Ovary (tissue), 7 donors: ENCODE measurements at regions not wholly inside any gene's neighbourhood (a gene's known extent, or its start where the extent isn't known, plus 50 kb on each side); places are given as distances from the start of the nearest gene placed in this dataset.

ENCODE experiments used
- DNase-seq, 5 donors: peaks; one replicate each; pipeline ENCODE4 v3.0.0-alpha.2; 2019 to 2020
- H3K27ac ChIP-seq, 2 donors: fragments of 200-600 bp; one replicate each; pipeline versions ENCODE4 v1.5.1 to v1.8.0; 2019 to 2022
- H3K27me3 ChIP-seq: fragments of 200-600 bp; one replicate; pipeline ENCODE4 v1.8.0; 2022
- H3K36me3 ChIP-seq: fragments of 200-600 bp; sonication (generic); one replicate; pipeline ENCODE4 v1.5.1; 2019
- H3K4me1 ChIP-seq: one replicate; pipeline ENCODE4 v1.8.1; 2013; ENCODE audit warnings: mild to moderate bottlenecking, moderate library complexity; ENCODE audit not compliant: insufficient read depth
- H3K4me3 ChIP-seq: fragments of 200-600 bp; sonication (generic); one replicate; pipeline ENCODE4 v1.5.1; 2017
- H3K9me3 ChIP-seq, 2 donors: fragments of 200-600 bp in 1 of 2; sonication (generic) in 1 of 2; one replicate each; pipeline versions ENCODE4 v1.5.1 to v1.8.1; 2013 to 2019; ENCODE audit warnings: mild to moderate bottlenecking in 1 of 2, moderate library complexity in 1 of 2
- EP300 ChIP-seq: sonication (generic); formaldehyde crosslinking; IDR thresholded peaks from one replicate; pipeline ENCODE4 v1.6.1; 2017; ENCODE audit warnings: antibody characterized with exemption
- POLR2A ChIP-seq: fragments of 450-650 bp; IDR thresholded peaks from one replicate; pipeline ENCODE4 v1.6.1; 2017; ENCODE audit warnings: antibody characterized with exemption, mild to moderate bottlenecking, moderate library complexity
- WGBS, 3 donors: extraction: QIAGEN DNeasy Blood & Tissue Kit in 1 of 3; methylation state at CpG; one replicate each; pipeline versions ENCODE4 v1.1.5 to v1.1.7; 2013 to 2017; 5-methylcytosine and 5-hydroxymethylcytosine counted together
- intact Hi-C, 4 donors: fragments of 100-400 bp; cut with DNase I; formaldehyde crosslinking; loops; one replicate each; pipeline versions ENCODE4 v1.11.0 to v1.15.1; 2022 to 2023
- TF ChIP-seq, protein P1 (sequence below), 3 donors: fragments of 450-650 bp in 2 of 3; fragments of 200-600 bp in 1 of 3; IDR thresholded peaks; one replicate each; pipeline versions ENCODE4 v1.5.1 to v1.8.0; 2016 to 2022; ENCODE audit warnings: antibody characterized with exemption in 3 of 3, mild to moderate bottlenecking in 1 of 3
- donor health status: DM: no; HTN: no; CAD: no; lungs with moderate emphysema.
- donor health status: DM: no; HTN: no; CAD: no.
- donor health status: Bipolar disorder and iron deficiency.
- donor health status: DM: no; HTN: no; CAD: no.
- donor health status: DM: yes; HTN: yes; CAD: no.

- Histone ChIP-seq H3K27ac (no peak overlapping the region), H3K4me1 (no peaks in the 10 kb centered on the region), H3K4me3 (no peak overlapping the region), H3K27me3 (no peaks in the 10 kb centered on the region), H3K9me3 (no peaks in the 10 kb centered on the region), H3K36me3 (no peaks in the 10 kb centered on the region)
- no peak for DNase-seq
- intact Hi-C loops = no loop called here
- WGBS, 3 donors = 87 to 100% (median 88%) methylated on average over 1 of the region's 1 CpG
- TF ChIP-seq, protein P1, sequence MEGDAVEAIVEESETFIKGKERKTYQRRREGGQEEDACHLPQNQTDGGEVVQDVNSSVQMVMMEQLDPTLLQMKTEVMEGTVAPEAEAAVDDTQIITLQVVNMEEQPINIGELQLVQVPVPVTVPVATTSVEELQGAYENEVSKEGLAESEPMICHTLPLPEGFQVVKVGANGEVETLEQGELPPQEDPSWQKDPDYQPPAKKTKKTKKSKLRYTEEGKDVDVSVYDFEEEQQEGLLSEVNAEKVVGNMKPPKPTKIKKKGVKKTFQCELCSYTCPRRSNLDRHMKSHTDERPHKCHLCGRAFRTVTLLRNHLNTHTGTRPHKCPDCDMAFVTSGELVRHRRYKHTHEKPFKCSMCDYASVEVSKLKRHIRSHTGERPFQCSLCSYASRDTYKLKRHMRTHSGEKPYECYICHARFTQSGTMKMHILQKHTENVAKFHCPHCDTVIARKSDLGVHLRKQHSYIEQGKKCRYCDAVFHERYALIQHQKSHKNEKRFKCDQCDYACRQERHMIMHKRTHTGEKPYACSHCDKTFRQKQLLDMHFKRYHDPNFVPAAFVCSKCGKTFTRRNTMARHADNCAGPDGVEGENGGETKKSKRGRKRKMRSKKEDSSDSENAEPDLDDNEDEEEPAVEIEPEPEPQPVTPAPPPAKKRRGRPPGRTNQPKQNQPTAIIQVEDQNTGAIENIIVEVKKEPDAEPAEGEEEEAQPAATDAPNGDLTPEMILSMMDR (IDR thresholded peaks at IDR 0.05) = no peak
- TF ChIP-seq EP300 (no peak), POLR2A (no peak)
These were observed 108.8 kb downstream of the ADAMTS1 start for GRCh38 chr21:26736449-26736848.

GRCh38 chr21:26732432-26733221, 112.6 kb downstream of the ADAMTS1 start:
- Histone ChIP-seq H3K36me3 (no peaks in the 10 kb centered on the region), H3K4me3 (no peak overlapping the region), H3K9me3 (no peaks in the 10 kb centered on the region), H3K4me1 (no peaks in the 10 kb centered on the region), H3K27me3 (no peaks in the 10 kb centered on the region), H3K27ac (no peak overlapping the region)
- 23 to 36% (median 28%) methylated on average over 10 of the region's 10 CpGs for WGBS, 3 donors
- peak; percentile 20 to 63 (median 49) for DNase-seq
- intact Hi-C loops = no loop called here
- TF ChIP-seq, protein P1 (IDR thresholded peaks at IDR 0.05) = peak in 2 of 3 donors; percentile 32 to 39
- no peak for TF ChIP-seq EP300

DNA sequence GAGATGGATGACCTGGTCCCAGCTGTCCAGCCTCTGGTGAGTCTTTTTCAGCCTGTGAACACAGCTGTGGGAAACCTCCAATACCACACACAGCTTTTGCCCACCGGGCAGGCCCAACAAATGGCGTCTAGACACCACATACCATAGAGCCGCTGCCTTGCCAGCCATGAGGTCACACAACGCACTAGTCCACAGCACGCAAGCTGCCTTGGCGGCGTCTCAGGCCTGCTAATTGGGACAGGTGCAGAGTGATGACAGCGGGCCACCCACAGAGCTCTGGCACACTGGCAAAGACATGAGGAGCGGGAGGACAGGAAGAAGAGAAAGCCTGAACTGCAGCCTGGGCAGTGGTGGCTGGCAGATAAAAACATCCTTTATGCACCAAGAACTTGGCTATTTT, 125.5 kb downstream of the ADAMTS1 start:
- DNase-seq = no peak
- H3K27me3 ChIP-seq = no peaks in the 10 kb centered on the region
- no peak overlapping the region for H3K4me3 ChIP-seq
- H3K9me3 ChIP-seq = peaks cover 0 to 3% of the 10 kb centered on the region in 2 donors
- H3K27ac ChIP-seq = no peak overlapping the region
- no peaks in the 10 kb centered on the region for H3K4me1 ChIP-seq
- intact Hi-C loops = loop anchor here in 1 of 4 donors (5.0 kb wide), 1 partner anchor 837 kb away; no protein-coding TSS in a partner anchor
- TF ChIP-seq EP300 (no peak), POLR2A (no peak)
- TF ChIP-seq, protein P1 (IDR thresholded peaks at IDR 0.05) = no peak
- 82 to 85% (median 83%) methylated on average over 9 of the region's 9 CpGs for WGBS, 3 donors
- H3K36me3 ChIP-seq = no peaks in the 10 kb centered on the region

GRCh38 chr21:26717146-26717739, 128.0 kb downstream of the ADAMTS1 start:
- 12 to 16% (median 15%) methylated on average over 5 of the region's 5 CpGs for WGBS, 3 donors
- H3K9me3 ChIP-seq = no peaks in the 10 kb centered on the region
- TF ChIP-seq POLR2A = no peak
- TF ChIP-seq, protein P1 (IDR thresholded peaks at IDR 0.05) = peak in 2 of 3 donors; percentile 33 to 38
- no peak overlapping the region for H3K4me3 ChIP-seq
- H3K36me3 ChIP-seq = no peaks in the 10 kb centered on the region
- no peaks in the 10 kb centered on the region for H3K27me3 ChIP-seq
- H3K4me1 ChIP-seq = no peaks in the 10 kb centered on the region
- no peak for DNase-seq
- intact Hi-C loops = loop anchor here in 1 of 4 donors (5.0 kb wide), 1 partner anchor 835 kb away; no protein-coding TSS in a partner anchor
- no peak overlapping the region for H3K27ac ChIP-seq
